NCI-H748 (cell line): ENCODE measurements at regions not wholly inside any gene's neighbourhood (a gene's known extent, or its start where the extent isn't known, plus 50 kb on each side); places are given as distances from the start of the nearest gene placed in this dataset.
"Not testable (repeated sequence)": the region's sequence is repeated elsewhere in the genome, so short reads cannot be mapped to it uniquely, and the experiment has no call there.

Experiments
- DNase-seq: peaks from one replicate; lab custom pipeline; 2025; ENCODE audit not compliant: unreplicated experiment; lab: John Stamatoyannopoulos, UW

DNA sequence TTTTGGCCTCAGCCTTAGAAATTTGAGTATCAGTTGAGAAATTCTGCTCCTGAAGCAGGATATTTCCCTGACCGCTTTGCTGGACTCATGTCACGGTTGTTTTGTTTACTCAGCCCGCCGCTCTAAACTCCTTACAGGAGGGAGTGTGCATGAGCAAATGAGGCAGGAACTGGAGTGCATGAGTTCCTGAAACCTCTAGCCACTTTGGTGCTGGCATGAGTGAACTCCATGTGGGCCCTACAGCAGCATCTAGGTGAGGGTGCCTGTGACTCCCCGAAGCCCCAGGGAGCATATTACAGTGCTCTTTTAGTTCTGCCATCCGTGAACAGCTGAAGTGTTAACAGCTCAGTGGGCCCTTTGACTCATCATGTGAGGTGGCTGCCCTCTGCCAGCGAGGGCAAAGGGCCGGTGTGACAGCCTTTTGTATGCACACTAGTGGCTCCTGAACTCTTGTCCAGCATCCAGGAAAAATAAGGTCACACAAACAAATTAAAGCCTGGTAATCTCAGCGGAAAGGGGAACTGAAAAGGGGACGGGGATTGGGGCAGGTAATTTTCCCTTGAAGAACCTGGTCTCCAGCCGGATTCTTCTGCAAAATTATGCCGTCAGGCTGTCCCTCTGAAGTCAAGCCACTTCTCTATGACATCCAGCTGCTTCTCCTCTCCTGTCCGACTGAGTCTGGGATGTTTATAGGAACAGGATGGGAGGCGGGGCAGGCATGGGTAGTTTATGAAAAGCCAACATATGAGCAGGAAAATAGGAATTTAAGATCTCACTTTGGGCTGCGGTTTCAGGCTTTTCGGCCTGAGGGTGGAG, 1668.7 kb downstream of the SUCLG1 start:
- peak; percentile 5 for DNase-seq

DNA sequence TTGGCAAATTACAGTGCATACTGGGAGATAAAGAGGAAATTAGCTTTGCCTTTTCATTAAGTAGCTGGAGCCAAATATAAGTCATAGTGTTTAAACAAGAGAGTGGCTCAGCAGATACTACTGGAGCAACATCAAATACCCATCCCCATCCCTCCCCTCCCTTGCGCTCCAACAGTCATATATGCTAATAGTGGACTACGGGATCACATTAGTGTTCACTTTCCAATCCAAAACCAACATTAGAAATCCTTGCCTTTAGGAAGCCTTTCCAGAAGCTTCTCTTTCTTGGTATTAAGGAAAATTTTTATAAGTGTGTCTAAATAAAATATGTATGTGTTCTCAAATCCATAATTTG, 1669.3 kb downstream of the SUCLG1 start:
- DNase-seq: no peak

DNA sequence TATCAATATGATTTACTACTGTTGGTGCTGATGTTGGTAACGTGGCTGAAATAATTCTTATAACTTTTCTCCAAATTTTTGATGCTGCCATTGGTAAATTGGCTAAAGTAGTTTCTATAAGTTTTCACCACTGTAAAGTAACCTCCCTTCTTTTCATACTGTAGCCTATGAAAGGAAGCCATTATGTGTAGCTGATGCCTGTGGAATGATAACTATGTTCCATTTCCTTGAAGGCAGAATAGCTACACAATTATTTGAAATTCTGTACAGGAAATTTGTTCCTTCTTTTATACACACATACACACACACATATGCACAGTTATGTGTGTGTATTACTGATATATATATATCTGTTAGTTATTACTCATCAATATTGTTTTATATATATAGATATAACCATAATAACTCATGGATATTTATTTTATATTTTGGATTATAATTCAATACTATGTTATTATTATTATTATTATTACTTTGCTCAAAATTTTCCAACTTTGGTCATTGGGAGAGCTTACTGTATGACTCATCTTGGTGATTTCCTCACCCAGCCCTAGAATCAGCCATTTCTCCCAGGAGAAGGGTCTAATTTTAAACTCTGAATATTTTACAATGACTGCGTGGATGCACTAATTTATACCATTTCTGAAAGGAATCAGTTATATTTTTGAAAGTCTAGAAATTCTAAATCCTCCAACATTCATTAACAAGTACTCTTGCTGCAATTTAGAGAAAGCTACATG, 1677.7 kb downstream of the SUCLG1 start:
- no peak for DNase-seq

DNA sequence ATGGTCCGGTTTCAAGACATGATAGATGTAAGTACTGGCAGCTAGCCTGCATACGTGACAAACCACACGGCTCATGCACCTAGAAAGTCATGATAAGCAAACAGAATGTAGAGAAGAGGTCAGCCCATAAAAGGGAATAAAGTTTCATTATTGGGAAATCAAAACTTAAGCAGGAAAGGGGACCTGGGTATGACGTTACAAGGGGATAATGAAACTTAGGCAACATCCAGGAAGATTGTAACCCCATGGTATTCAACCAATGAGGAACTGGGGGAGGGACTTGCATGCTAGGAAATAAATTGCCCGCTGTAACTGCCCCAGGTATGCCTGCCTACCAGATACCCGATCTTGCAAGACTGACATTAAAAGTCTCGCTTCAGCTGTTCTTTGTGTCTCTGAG, 1679.0 kb downstream of the SUCLG1 start:
- no peak for DNase-seq

DNA sequence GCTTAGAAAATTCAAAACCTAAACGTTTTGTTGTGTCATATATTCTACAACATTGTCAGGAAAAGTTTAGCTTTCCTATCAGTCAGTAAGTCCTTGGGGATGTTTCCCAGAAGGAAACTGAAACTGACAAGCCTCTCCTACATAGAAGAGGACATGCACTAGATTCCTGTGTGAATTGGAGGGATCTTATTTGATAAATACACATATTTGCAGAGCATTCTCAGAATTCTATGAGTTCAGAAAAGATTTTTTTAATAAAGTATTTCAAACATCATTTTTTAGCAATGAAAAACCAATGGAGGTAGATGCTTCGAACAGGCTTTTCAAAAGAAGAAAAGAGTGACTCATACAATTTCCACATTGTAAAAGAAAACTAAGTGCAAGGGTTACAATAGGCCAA, 1706.7 kb downstream of the SUCLG1 start:
- no peak for DNase-seq

DNA sequence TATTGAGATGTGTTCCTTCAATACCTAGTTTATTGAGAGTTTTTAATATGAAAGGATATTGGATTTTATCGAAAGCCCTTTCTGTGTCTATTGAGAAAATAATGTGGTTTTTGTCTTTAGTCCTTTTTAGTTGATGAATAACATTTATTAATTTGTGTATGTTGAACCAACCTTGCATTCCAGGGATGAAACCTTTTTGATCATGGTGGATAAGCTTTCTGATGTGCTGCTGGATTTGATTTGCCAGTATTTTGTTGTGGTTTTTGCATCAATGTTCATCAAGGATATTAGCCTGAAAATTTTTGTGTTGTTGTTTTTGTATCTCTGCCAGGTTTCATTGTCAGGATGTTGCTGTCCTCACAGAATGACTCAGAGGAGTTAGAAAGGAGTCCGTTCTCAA, 1710.4 kb downstream of the SUCLG1 start:
- no peak for DNase-seq

DNA sequence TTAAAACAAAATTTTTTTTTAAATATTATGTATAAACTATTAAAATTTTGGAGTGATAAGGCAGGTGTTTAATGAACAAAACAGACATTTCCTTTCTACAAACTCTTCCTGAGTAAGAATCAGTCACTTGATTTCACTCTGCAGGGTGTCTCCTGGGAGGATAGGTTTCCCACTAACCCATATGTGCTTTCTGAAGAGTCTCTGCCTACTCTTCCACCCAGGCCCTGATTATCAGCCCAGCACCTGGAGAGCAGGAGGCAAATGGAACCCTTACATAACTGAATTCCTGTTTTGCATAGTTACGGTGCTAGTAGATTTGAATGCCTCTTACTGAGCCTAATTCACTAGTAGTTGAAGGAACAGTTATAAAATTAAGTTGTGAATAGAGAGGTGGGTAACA, 1718.6 kb downstream of the SUCLG1 start:
- no peak for DNase-seq

DNA sequence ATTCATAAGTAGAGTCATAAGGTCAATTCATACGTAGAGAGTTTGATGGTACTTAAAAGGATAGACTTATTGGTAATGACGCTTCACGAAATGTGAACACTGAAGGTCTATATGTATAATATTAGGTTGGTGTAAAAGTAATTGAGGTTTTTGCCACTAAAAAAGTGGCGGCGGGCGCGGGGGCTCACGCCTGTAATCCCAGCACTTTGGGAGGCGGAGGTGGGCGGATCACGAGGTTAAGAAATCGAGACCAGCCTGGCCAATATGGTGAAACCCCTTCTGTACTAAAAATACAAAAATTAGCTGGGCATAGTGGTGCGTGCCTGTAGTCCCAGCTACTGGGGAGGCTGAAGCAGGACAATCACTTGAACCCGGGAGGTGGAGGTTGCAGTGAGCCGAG, 1721.1 kb downstream of the SUCLG1 start:
- DNase-seq: not testable (repeated sequence)

DNA sequence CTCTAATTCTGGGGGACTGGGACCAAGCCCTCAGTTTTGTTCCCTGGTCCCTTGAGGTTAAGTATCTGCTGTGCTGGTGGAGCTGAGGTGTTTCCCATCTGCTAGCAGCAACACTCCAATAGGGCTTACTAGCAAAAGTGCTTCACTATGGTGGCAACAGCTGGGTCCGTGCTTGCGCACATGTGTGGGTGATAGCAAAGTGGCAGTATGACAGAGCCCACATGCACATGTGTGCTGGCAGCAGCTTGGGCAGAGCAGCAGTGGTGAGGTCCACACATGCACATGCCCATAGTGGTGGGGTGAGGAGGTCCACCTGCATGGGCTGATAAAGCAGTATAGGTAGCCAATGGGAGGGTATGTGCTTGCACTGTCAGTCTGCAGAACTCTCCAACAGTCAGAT, 1723.7 kb downstream of the SUCLG1 start:
- DNase-seq: no peak

DNA sequence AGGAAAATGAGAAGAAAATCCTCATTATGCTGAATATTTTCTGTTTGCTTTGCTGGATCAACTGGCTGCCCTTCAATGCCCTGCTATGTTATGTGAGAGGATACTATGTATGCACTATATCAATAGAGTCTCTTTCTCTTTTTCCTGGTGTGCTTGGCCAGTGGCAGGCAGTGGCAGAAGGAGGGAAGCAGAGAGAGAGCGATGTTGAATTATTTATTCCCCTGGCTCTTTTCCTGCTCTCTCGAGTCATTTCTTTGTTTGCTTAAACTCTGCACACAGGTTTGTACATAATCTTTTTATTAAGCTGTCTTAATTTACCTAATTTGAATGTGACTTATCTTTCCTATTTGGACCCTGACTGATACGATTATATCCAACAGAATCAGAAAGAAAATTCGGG, 1727.3 kb downstream of the SUCLG1 start:
- DNase-seq: no peak

DNA sequence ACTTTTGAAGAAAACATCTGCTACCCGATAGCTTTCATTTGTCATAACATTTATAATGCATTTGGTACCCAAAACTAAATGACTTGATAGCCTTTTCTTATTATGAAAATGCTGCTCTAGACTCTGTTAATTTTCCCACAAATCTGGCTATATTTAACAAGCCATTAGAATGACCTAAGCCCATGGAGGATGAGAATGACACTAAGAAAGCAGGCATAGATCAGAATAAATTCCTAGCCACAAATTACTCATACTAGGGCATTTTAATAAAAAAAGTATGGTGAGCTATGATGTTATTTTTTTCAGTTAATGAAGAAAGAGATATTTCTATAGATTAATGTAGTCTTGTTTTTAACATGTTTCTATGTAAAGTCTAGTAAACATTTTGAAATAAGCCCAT, 1728.3 kb downstream of the SUCLG1 start:
- DNase-seq: no peak

DNA sequence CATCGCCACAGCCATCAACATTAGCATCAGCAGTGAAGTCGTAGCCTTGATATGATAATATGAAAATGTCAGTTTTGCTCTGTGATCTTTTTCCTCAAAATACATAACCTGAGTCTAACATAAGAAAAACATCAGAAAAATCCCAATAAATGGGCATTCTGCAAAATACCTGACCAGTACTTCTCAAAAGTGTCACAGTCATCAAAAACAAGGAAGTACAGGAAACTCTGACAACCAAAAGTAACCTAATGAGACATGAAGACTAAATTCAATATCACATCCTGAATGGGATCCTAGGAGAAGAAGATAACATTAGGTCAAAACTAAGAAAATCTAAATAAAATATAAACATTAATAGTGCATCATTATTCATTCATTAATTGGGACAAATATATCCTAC, 1731.0 kb downstream of the SUCLG1 start:
- no peak for DNase-seq

DNA sequence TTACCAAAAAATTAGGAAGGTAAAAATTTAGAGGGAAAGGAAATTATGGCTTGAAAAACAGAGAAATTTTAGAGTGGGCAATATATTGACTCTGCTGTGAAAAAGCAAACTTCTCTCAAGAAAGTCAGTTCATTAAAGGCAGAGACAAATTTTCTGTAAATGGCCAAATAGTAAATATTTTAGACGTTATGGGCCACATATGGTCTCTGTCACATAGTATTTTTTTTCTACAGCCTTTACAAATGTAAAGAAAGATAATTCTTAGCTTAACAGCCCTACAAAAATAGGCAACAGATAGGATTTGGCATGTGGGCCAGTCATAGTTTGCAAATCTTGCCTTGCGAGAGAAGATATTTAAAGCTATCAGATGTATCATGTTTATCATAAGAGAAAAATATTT, 1750.4 kb downstream of the SUCLG1 start:
- no peak for DNase-seq

DNA sequence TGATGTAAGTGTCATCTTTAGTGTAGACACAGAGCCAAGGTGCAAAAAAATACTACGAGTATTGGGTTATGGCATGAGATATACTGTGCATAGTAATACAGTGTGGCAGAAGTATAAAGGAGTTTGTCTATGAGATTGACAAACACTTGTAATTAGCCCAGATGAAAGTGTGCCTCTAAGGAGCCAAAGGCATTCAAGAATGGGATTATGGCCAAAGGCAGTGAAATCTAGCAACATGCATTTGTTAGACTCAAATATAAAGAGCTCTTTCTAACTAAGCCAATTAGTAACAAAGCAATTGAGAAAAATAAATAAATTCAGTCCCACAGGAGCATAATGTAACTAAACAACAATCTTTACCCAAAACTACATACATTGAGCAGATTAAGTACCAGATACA, 1761.8 kb downstream of the SUCLG1 start:
- DNase-seq: no peak

DNA sequence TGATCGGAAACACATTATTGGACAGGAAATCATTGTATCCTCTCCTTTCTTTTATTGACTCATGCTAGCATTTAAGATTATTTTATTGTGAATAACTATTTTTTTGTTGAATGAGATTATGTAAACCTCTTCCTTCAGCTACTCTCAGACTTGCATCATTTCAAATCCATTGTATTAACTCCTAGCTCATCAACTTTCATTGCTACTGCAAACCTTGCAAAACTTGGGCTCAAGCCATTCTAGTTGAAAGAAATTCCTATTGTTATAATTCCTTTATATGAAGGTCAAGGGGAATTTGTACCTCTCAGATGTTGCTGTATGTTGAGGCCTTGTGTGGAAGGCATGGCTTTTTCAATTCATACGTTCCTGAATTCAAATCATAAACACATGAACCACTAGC, 1764.6 kb downstream of the SUCLG1 start:
- no peak for DNase-seq

DNA sequence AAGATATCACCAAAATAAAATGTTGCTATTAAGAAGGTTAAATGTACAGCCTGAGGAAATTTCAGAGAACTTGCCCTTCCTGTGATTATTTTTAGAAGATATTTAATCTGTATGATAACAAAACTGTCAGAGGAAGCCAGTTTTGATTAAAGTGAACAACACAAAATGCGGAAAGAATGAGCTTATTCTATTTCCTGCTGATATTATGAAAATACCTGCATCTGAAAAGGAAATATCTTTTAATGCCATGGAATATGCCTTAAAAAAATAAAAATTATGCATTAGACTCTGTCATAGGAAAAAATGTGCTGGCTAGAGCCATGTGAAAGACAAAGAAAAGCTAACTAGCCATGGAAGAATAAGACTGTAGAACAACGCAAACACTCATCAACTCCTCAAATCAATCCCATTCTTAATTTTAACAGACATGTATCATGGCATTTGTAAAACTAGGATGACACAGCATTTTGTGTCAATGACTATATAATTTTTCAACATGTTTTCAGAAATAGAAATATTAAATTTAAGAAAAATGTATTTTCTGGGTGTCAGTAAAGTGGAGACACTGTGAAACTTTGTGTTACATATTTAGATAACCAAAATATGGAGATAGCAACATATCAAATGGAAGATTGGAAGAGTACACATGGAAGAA, 1768.2 kb downstream of the SUCLG1 start:
- DNase-seq: no peak

DNA sequence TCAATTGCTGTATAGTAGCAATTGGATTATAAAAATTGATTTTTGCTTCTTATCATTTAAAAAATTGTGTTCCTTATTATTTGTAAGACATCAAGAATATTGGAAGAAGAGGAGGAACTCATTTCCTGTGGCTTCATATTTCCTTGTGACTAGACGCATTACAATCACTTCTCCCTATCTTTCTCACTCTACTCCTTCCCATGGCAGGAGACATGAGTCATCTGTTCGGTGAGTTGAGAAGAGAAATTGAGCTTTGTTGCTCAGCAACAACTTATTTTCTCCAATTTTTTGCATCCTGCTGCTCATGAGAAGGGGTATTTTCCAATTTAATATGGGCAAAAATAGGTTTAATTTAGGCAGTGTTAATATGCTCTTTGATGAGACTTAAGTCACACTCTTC, 1783.9 kb downstream of the SUCLG1 start:
- no peak for DNase-seq

DNA sequence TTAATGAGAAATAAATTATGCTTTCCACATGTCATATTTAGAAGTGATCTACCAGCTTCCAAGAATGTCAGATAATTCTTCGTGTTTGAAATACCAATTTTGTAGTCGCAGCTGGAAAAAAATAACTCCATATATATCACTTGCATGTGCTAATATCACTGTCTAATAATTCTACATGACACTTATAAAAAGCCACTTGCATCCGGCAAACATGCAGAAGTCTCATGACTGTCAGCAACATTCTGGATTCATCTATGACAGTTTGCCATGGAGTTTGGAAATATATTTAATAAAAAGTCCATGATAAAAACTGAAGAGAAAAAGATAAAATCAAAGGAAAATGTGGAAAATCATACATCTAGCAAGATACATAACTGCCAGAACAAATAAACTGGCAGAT, 1784.4 kb downstream of the SUCLG1 start:
- no peak for DNase-seq

DNA sequence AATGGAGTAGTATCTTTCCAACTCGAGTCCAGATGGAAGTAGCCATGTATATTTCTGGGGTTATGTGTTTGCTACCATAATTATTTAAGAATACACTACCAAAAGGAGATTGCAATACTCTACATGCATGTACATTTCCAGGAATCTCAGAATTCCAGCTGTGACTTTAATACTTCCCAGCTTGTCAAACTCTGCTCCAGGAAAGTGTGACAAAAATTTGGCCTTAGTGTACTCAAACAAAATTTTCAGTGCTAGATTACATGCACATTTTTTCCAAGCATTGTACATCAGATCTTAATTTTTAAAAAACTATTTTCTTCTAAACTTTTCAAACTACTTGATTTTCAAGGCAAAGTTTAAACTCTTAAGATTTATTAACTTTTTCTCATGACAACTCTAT, 1791.6 kb downstream of the SUCLG1 start:
- no peak for DNase-seq

DNA sequence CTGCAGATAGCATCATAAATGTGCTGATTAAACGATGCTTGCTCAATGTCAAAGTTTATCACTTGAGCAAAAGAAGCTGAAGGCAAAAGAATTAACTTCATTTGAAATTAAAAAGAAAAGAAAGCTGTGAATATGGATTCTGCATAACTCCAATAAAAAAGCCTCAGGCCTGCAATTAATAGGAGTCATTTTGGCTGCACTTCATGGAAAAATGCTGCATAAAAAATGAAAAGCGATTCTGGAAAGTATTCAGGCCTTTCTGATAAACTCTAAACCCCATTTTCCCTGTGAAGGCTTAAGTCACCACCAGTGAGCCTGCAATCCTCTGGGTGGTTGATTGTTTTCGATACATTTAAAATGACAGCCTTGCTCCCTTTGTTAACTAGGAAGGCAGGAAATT, 1793.4 kb downstream of the SUCLG1 start:
- DNase-seq: no peak

DNA sequence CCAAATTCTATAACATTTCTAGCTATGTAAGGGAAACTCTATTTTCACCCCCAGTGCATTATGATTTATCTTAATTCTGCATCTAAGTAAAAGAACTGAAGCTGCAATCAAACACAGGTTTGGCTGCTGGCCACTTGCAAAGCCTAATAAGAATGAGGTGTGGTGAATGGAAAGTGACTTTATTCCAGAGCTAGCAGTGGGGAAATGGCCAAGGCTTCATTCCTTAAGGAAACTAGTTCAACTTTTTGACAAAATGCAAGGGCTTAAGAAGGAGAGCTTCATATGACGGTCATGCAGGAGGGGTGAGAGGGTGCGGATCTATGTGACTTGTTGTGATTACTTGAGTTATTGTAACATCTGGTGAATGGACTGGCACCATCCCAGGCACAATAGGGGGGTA, 1802.0 kb downstream of the SUCLG1 start:
- DNase-seq: no peak

DNA sequence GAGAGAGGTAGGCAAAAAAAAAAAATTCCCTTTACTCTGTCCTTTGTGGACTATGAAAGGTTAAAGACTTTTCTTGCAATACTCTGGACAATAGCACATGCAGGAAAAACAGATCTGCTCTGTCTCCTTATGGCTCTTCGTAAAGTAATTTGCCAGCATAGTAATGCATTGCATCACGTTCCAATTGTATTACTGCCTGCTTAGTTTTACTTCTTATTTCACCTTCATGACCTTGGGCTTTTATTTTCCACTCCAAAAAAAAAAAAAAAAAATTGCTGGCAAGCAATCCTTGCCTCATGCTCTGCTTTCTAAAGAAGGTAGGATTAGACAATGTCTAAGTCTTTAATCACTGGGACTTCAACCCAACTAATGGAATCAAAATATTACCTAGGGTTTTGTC, 1802.7 kb downstream of the SUCLG1 start:
- DNase-seq: no peak
